GM12873 (cell line): ENCODE measurements at regions not wholly inside any gene's neighbourhood (a gene's known extent, or its start where the extent isn't known, plus 50 kb on each side); places are given as distances from the start of the nearest gene placed in this dataset.

Experiments
- CTCF ChIP-seq: IDR thresholded peaks from 2 replicates; pipeline ENCODE4 v1.5.1; 2012; ENCODE audit warnings: low read depth, mild to moderate bottlenecking, moderate library complexity, low read length, control low read depth; ENCODE audit not compliant: insufficient read depth; ENCODE audit errors: missing control alignments

- no peak for TF ChIP-seq CTCF
These were observed 76.9 kb downstream of the INSIG1 start for GRCh38 chr7:155374276-155375252.

GRCh38 chr7:155375337-155376277 is 77.9 kb downstream of the INSIG1 start:
- TF ChIP-seq CTCF, result no peak

GRCh38 chr7:155377071-155377837 is 79.6 kb downstream of the INSIG1 start:
- no peak for TF ChIP-seq CTCF

- no peak for TF ChIP-seq CTCF
These were observed 79.9 kb upstream of the EN2 start for GRCh38 chr7:155377838-155378579.

GRCh38 chr7:155378580-155378934 is 79.4 kb upstream of the EN2 start:
- no peak for TF ChIP-seq CTCF

GRCh38 chr7:155378959-155379871 is 78.7 kb upstream of the EN2 start:
- no peak for TF ChIP-seq CTCF
